D341Med (cell line): ENCODE measurements at regions not wholly inside any gene's neighbourhood (a gene's known extent, or its start where the extent isn't known, plus 50 kb on each side); places are given as distances from the start of the nearest gene placed in this dataset.
A peak's percentile ranks its signal among the peaks of the same experiment; 100 is the strongest.
"Not testable (repeated sequence)": the region's sequence is repeated elsewhere in the genome, so short reads cannot be mapped to it uniquely, and the experiment has no call there.

Experiments used
- DNase-seq: peaks from one replicate; pipeline ENCODE4 v3.0.0; 2012; ENCODE audit warnings: low spot score

- peak; percentile 53 for DNase-seq
These were observed 93.1 kb upstream of the HIF1A start for GRCh38 chr14:61602003-61602732.

DNA sequence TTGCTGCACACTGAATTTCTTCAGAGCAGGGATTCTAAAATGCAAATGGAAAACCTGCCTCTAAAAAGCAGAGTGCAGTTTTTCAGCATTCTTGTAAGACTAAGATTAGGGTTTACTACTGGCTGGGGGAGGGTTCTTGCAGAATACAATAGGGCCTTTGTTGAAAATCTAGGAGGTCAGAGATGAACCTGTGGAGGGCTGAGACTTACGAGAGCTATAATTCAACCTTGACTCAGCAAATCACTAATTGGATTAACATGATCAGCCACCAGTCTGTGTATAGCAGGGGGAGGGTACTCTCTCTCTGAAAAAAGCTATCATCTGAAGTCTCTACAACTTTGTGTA is 92.6 kb upstream of the HIF1A start:
- no peak for DNase-seq

DNA sequence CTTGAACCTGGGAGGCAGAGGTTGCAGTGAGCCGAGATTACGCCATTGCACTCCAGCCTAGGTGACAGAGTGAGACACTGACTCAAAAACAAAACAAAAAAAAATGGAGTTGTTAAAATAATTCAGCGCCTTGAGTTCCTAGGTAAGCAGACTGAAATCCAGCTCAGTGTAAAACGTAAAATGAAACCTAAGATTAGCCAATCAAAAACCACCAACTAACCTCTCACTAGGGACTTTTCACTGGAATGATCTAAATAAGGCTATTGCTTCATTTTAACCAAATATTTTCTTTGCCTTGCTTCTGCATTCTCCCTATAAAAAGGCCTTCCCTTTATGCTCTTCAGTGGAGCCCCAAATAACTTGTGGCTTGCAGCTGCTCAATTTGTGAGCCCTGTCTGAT is 91.6 kb upstream of the HIF1A start:
- DNase-seq: no peak

- DNase-seq: no peak
These were observed 87.6 kb upstream of the HIF1A start for GRCh38 chr14:61607570-61608244.

DNA sequence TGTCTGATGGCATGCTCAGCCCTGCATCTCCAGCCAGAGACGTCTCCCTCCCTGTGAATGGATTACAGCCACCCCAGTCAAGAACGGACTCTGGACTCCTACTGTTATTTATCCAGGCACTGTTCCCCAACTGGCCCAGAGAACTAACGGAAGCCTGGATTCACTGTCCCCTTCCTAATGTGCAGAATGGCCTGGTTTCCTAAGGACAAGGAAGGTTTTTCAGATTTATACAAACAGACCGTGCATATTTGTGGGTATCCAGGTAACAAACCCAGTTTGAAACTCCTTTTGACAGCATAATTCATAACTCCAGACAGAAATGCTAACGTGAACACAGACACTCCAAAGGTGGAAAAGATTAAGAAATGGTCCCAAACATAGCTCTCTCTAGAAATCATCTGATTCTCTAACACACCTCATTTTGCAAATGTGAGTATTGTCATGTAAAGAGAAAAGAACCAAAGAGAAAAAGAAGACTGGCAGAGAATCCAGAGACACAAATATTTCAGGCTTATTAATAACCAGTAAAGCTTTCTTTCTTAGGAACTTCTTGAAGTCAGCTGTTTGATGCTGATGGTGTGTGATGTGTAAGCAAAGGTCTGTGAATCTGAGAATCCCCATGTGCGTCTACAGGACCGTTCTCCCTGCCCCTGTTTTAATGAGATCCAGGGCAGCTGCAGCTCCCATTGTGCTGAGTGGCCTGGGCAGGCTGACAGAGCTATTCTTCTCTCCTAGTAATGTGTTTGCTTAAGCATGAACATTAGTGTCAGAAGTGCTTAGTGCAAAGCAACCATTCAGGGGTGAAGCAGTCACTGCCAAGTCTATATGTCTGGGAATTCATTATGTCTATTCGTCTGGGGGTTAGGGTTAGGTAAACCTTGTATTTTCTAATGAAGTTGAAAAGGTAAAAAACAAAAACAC is 86.8 kb upstream of the HIF1A start:
- no peak for DNase-seq

GRCh38 chr14:61609191-61609843 is 86.0 kb upstream of the HIF1A start:
- DNase-seq: no peak

GRCh38 chr14:61609884-61610283 is 85.4 kb upstream of the HIF1A start:
- no peak for DNase-seq

DNA sequence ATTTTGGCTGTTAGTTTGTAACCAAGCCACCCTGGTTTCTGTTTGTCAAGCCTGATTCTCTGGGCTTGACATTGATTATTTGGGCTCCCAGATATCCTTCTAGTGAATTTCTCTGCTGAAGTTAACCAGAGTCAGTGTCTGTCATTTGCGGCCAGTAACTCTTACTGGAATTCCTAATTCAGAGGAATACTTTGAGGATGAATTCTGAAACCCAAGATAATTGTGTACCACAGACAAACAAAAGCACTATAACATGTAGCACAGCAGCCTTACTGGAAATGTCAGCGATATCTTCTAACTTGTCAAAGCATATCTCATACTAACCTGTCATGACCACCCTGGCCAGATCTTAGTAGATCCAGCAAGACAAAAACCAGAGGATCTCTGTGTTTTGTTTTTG is 84.4 kb upstream of the HIF1A start:
- DNase-seq: no peak

- DNase-seq: no peak
These were observed 83.3 kb upstream of the HIF1A start for GRCh38 chr14:61611880-61612630.

DNA sequence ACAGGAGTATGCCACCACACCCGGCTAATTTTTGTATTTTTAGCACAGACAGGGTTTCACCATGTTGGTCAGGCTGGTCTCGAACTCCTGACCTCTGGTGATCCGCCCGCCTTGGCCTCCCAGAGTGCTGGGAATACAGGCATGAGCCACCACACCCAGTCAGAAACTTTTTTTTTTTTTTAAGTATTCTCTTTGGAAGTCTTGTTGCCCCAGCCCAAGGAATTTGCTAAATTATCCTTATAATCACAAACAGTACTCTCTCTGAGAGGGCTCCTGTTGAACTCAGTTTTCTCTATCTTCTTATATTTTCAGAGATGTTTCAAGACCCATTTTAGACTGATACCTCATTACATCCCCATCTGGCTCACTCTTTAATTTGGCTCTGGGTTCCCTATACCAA is 82.3 kb upstream of the HIF1A start:
- not testable (repeated sequence) for DNase-seq

GRCh38 chr14:61614693-61615092 is 80.6 kb upstream of the HIF1A start:
- no peak for DNase-seq

- no peak for DNase-seq
These were observed 79.4 kb upstream of the HIF1A start for GRCh38 chr14:61615743-61616523.

DNA sequence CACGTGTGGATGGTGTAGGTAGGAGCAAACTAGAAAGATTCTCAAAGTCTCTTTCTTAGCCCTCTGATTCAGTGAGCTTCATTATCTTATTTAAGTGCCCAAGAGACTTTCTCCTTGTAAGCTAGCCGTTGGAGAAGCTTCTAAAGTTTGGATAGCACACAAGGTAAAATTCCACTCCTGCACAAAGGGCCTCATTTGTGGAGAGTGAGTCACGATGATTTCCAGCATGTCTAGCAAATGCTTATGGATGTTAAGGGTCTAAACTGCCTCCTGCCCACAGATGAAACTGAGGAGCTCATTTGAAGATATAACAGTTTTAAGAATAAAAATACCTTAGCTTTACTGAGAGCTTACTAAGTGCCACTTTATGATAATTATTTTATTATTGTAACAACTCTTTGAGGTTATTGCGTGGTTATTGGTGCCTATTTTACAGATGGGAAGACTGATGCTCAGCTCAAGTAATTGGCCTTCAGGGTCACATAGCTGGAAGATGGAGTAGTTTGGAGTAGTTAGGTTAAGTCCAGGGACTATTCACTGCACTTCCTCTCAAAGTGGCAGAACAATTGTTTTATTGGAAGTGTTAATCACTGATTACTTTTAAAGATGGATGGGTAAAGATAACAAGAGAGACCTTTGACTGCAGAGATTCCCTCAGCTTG is 78.7 kb upstream of the HIF1A start:
- no peak for DNase-seq

- no peak for DNase-seq
These were observed 76.9 kb upstream of the HIF1A start for GRCh38 chr14:61618448-61618847.

GRCh38 chr14:61619494-61619893 is 75.8 kb upstream of the HIF1A start:
- no peak for DNase-seq

- DNase-seq: no peak
These were observed 75.0 kb upstream of the HIF1A start for GRCh38 chr14:61620130-61620946.

GRCh38 chr14:61621444-61621843 is 73.9 kb upstream of the HIF1A start:
- DNase-seq: no peak

DNA sequence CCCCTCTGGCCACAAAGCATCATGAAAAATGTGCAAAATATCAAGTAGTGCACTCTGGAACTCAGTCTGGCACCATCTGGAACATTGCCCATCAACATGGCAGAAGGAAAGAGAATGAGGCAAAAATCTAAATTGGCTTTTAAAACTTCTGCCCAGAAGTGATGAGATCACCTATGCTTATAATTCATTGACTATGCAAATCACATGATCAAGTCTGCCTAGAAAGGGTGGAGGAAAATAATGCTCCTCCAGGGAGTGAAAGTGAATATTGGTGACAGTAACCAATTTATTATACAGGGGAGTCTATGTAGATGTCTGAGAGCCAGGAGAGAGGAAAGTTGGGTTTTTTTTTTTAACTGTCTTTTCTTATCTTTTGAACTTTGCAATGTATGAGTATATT is 73.3 kb upstream of the HIF1A start:
- DNase-seq: no peak

GRCh38 chr14:61623927-61624326 is 71.4 kb upstream of the HIF1A start:
- DNase-seq: no peak
